ENCODE measurements at regions not wholly inside any gene's neighbourhood (a gene's known extent, or its start where the extent isn't known, plus 50 kb on each side); places are given as distances from the start of the nearest gene placed in this dataset.

GRCh38 chr16:49089039-49089438 lies 192.6 kb downstream of the CBLN1 start:
- TF ChIP-seq CTCF (IDR thresholded peaks at IDR 0.05; ENCODE audit: low read length, missing control alignments): no peak
- no peak for DNase-seq (ENCODE audit: low read depth)
- H3K4me3 ChIP-seq (replicated peaks; ENCODE audit: low read depth, low read length): no peak overlapping the region

DNA sequence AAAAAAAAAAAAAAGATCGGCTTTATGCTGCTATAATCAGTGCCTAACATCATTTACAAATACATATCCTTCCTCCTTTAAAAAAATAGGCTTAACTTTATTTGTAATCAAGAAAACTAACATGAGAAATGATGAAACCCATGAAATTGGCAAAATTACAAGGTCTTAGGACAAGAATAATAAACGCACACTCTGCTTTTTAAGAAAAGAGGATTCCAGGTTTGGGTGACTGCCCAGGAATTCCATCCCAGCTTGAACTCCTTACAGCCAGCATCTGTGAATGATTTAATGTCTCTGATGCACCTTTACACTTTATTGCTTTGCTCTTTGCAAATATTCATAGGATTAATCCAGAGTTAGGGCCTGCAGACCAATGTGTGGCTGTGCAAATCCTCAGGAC lies 196.0 kb downstream of the CBLN1 start:
- no peak for TF ChIP-seq CTCF (IDR thresholded peaks at IDR 0.05; ENCODE audit: low read length, missing control alignments)
- DNase-seq (ENCODE audit: low read depth): peak; percentile 22
- H3K4me3 ChIP-seq (replicated peaks; ENCODE audit: low read depth, low read length): no peak overlapping the region

DNA sequence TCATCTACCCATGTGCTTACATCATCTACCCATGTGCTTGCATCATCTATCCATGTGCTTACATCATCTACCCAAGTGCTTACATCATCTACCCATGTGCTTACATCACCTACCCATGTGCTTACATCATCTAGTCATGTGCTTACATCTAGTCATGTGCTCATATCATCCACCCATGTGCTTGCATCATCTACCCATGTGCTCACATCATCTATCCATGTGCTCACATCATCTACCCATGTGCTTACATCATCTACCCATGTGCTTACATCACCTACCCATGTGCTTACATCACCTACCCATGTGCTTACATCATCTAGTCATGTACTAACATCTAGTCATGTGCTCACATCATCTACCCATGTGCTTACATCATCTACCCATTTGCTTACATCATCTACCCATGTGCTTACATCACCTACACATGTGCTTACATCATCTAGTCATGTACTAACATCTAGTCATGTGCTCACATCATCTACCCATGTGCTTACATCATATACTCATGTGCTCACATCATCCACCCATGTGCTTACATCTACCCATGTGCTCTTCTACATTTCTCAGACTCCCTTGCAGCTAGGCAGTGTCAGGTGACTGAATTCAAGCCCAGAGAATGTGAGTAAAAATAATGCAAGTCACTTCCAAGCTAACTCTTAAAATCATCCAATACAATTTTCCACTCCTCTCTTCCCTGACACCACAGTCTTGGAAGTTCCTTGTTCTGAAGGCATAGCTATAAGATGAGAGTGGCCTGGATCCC lies 196.8 kb downstream of the CBLN1 start:
- TF ChIP-seq CTCF (IDR thresholded peaks at IDR 0.05; ENCODE audit: low read length, missing control alignments): no peak
- H3K4me3 ChIP-seq (replicated peaks; ENCODE audit: low read depth, low read length): no peak overlapping the region
- DNase-seq (ENCODE audit: low read depth): no peak

- no peak for TF ChIP-seq CTCF (IDR thresholded peaks at IDR 0.05; ENCODE audit: low read length, missing control alignments)
- no peak overlapping the region for H3K4me3 ChIP-seq (replicated peaks; ENCODE audit: low read depth, low read length)
- DNase-seq (ENCODE audit: low read depth): no peak
Observed at GRCh38 chr16:49081554-49081953, 200.1 kb downstream of the CBLN1 start.

DNA sequence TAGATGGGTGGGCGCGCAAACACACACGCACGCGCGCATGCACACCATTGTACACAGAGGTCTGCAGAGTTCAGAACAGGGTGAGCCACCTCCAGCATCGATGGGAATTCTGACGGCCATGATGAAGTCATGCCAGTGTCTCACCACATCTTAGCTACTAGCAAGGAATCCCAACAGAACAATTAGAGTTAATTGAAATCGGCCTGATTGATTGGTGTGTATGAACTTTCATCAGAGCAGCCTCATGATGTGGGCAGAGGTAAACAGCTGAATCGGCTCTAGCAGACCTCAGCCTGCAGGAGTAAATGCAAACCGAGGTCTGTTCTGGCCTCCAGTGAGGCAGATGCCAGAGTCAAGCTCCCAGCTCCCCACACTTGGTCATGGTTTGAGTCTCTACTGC lies 200.6 kb downstream of the CBLN1 start:
- TF ChIP-seq CTCF (IDR thresholded peaks at IDR 0.05; ENCODE audit: low read length, missing control alignments): no peak
- H3K4me3 ChIP-seq (replicated peaks; ENCODE audit: low read depth, low read length): no peak overlapping the region
- DNase-seq (ENCODE audit: low read depth): no peak

- no peak overlapping the region for H3K4me3 ChIP-seq (replicated peaks; ENCODE audit: low read depth, low read length)
Observed at GRCh38 chr16:49078571-49078970, 203.1 kb downstream of the CBLN1 start.

More at GRCh38 chr16:49078571-49078970, 203.1 kb downstream of the CBLN1 start:
- no peak for DNase-seq (ENCODE audit: low read depth)
- TF ChIP-seq CTCF (IDR thresholded peaks at IDR 0.05; ENCODE audit: low read length, missing control alignments): no peak
